GM21825 (cell line): ENCODE measurements at regions not wholly inside any gene's neighbourhood (a gene's known extent, or its start where the extent isn't known, plus 50 kb on each side); places are given as distances from the start of the nearest gene placed in this dataset.

Experiments used
- ATAC-seq: cut with Tn5 transposase; IDR thresholded peaks from one replicate; pipeline ENCODE4 v1.9.1; 2021; ENCODE audit warnings: mild to moderate bottlenecking, moderate library complexity; ENCODE audit not compliant: unreplicated experiment

GRCh38 chr2:63658176-63658968 lies 69.6 kb downstream of the MDH1 start:
- no peak for ATAC-seq

- no peak for ATAC-seq
Measured at GRCh38 chr2:63660060-63660459, 71.3 kb downstream of the MDH1 start.

GRCh38 chr2:63661076-63661475 lies 72.3 kb downstream of the MDH1 start:
- ATAC-seq, result no peak

GRCh38 chr2:63662028-63662804 lies 73.5 kb downstream of the MDH1 start:
- ATAC-seq, result no peak

- no peak for ATAC-seq
Measured at GRCh38 chr2:63663013-63663864, 74.5 kb downstream of the MDH1 start.

GRCh38 chr2:63665091-63665490 lies 76.3 kb downstream of the MDH1 start:
- ATAC-seq, result no peak

GRCh38 chr2:63665846-63666475 lies 77.2 kb downstream of the MDH1 start:
- ATAC-seq, result no peak

- no peak for ATAC-seq
Measured at GRCh38 chr2:63667132-63667700, 78.5 kb downstream of the MDH1 start.

- ATAC-seq, result no peak
Measured at GRCh38 chr2:63668000-63668399, 79.2 kb downstream of the MDH1 start.

GRCh38 chr2:63668466-63668865 lies 79.7 kb downstream of the MDH1 start:
- ATAC-seq, result no peak

- no peak for ATAC-seq
Measured at GRCh38 chr2:63669596-63669995, 80.8 kb downstream of the MDH1 start.

GRCh38 chr2:63673865-63674533 lies 85.2 kb downstream of the MDH1 start:
- ATAC-seq, result no peak

GRCh38 chr2:63675026-63675425 lies 86.3 kb downstream of the MDH1 start:
- ATAC-seq, result no peak

- no peak for ATAC-seq
Measured at GRCh38 chr2:63676135-63676534, 87.4 kb downstream of the MDH1 start.

GRCh38 chr2:63678085-63678484 lies 89.3 kb downstream of the MDH1 start:
- no peak for ATAC-seq

- no peak for ATAC-seq
Measured at GRCh38 chr2:63678551-63678950, 89.8 kb downstream of the MDH1 start.

GRCh38 chr2:63679252-63679855 lies 90.6 kb downstream of the MDH1 start:
- ATAC-seq, result no peak

- ATAC-seq, result no peak
Measured at GRCh38 chr2:63680455-63680854, 91.7 kb downstream of the MDH1 start.

GRCh38 chr2:63681896-63682295 lies 93.1 kb downstream of the MDH1 start:
- no peak for ATAC-seq
